ENCODE measurements at regions not wholly inside any gene's neighbourhood (a gene's known extent, or its start where the extent isn't known, plus 50 kb on each side); places are given as distances from the start of the nearest gene placed in this dataset.
"Not testable (repeated sequence)": the region's sequence is repeated elsewhere in the genome, so short reads cannot be mapped to it uniquely, and the experiment has no call there.

GRCh38 chr11:50186146-50186545, 153.5 kb downstream of the OR4C45 start:
- Mint-ChIP-seq H3K9me3 (peaks cover 24% of the 10 kb centered on the region), H3K36me3 (ENCODE audit: low read depth) (no peaks in the 10 kb centered on the region), H3K27me3 (no peaks in the 10 kb centered on the region), H3K27ac (no peak overlapping the region), H3K4me3 (no peak overlapping the region), H3K4me1 (ENCODE audit: low read depth) (no peaks in the 10 kb centered on the region)
- no peak for DNase-seq

DNA sequence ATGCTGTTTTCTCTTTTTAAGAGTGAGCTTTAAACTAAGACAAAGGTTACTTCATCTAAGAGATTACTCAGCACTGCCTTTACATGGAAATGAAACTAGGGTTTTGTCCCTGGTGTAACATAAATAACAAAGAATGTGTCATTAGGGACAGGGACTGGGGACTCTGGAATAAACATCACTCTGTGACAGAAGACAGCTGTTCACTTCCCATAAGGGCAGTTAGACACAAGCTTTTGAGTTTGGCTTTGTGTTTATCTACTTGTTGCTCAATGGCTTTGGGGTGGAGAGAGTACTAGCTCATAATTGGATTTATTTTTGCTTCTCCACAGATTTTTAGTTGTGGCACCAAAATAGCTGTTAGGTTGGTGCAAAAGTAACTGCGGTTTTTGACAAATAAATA, 154.5 kb downstream of the OR4C45 start:
- no peak overlapping the region for H3K27ac Mint-ChIP-seq
- no peaks in the 10 kb centered on the region for H3K27me3 Mint-ChIP-seq
- no peaks in the 10 kb centered on the region for H3K36me3 Mint-ChIP-seq (ENCODE audit: low read depth)
- peaks cover 27% of the 10 kb centered on the region for H3K9me3 Mint-ChIP-seq
- no peaks in the 10 kb centered on the region for H3K4me1 Mint-ChIP-seq (ENCODE audit: low read depth)
- DNase-seq: no peak
- no peak overlapping the region for H3K4me3 Mint-ChIP-seq

GRCh38 chr11:50188040-50188439, 155.4 kb downstream of the OR4C45 start:
- H3K9me3 Mint-ChIP-seq: peaks cover 29% of the 10 kb centered on the region

DNA sequence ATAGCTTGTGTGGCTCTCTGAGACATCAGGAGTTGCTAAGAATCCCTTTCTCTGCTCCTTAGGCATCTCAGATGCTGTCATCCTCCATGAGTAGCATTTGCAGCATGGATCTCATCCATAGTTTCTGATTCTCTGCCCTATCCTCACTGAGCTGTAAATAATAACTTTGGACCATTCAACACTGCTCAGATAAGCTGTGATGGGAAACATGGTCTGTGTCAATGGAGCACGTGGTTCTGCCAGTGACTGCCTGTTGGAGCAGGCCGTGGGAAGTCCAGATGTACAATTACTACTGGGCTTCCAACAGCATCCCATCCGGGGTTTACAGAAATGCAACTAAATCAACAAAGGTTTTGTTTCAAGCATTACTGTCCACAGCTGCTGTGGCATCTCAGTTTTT, 160.1 kb downstream of the OR4C45 start:
- Mint-ChIP-seq H3K9me3 (peaks cover 15% of the 10 kb centered on the region), H3K4me1 (ENCODE audit: low read depth) (no peaks in the 10 kb centered on the region), H3K27me3 (no peaks in the 10 kb centered on the region), H3K4me3 (no peak overlapping the region), H3K27ac (no peak overlapping the region), H3K36me3 (ENCODE audit: low read depth) (no peaks in the 10 kb centered on the region)
- DNase-seq: no peak

More at GRCh38 chr11:50188040-50188439, 155.4 kb downstream of the OR4C45 start:
- H3K27me3 Mint-ChIP-seq: no peaks in the 10 kb centered on the region
- no peak for DNase-seq
- H3K27ac Mint-ChIP-seq: no peak overlapping the region
- H3K36me3 Mint-ChIP-seq (ENCODE audit: low read depth): no peaks in the 10 kb centered on the region
- H3K4me1 Mint-ChIP-seq (ENCODE audit: low read depth): no peaks in the 10 kb centered on the region
- no peak overlapping the region for H3K4me3 Mint-ChIP-seq

GRCh38 chr11:50214376-50214775, 181.7 kb downstream of the OR4C45 start:
- DNase-seq: no peak
- no peaks in the 10 kb centered on the region for H3K36me3 Mint-ChIP-seq (ENCODE audit: low read depth)
- H3K27me3 Mint-ChIP-seq: no peaks in the 10 kb centered on the region
- H3K9me3 Mint-ChIP-seq: peaks cover 39% of the 10 kb centered on the region
- H3K4me3 Mint-ChIP-seq: no peak overlapping the region
- no peak overlapping the region for H3K27ac Mint-ChIP-seq
- no peaks in the 10 kb centered on the region for H3K4me1 Mint-ChIP-seq (ENCODE audit: low read depth)

DNA sequence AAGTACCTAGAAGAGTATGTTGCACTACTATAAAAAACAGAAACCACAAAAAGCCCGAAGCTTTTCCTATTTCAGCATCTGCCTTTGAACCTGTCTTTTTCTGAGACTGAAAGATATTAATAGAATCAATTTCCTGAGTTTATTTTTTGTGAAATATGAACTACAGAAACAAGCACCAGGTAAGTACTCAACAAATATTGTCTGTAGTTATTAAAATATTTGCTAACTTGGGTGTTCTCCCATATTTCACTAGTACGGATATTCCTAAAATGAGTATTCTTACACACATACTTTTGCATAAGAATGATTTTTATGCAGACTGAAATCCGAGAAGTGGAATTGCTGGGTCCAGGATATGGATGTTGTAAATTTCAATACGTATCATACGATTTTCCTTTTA, 188.0 kb downstream of the OR4C45 start:
- Mint-ChIP-seq H3K27me3 (no peaks in the 10 kb centered on the region), H3K36me3 (ENCODE audit: low read depth) (no peaks in the 10 kb centered on the region), H3K9me3 (peaks cover 17% of the 10 kb centered on the region), H3K4me1 (ENCODE audit: low read depth) (no peaks in the 10 kb centered on the region), H3K27ac (no peak overlapping the region), H3K4me3 (no peak overlapping the region)
- no peak for DNase-seq

GRCh38 chr11:50238368-50238767, 205.7 kb downstream of the OR4C45 start:
- H3K36me3 Mint-ChIP-seq (ENCODE audit: low read depth); DNase-seq; H3K27me3 Mint-ChIP-seq; H3K4me3 Mint-ChIP-seq; H3K27ac Mint-ChIP-seq; H3K4me1 Mint-ChIP-seq (ENCODE audit: low read depth): not testable (repeated sequence)
- peaks cover 25% of the 10 kb centered on the region for H3K9me3 Mint-ChIP-seq

- DNase-seq: no peak
- Mint-ChIP-seq H3K27ac (no peak overlapping the region), H3K9me3 (peaks cover 12% of the 10 kb centered on the region)
Measured at GRCh38 chr11:50246183-50246582, 213.5 kb downstream of the OR4C45 start.

DNA sequence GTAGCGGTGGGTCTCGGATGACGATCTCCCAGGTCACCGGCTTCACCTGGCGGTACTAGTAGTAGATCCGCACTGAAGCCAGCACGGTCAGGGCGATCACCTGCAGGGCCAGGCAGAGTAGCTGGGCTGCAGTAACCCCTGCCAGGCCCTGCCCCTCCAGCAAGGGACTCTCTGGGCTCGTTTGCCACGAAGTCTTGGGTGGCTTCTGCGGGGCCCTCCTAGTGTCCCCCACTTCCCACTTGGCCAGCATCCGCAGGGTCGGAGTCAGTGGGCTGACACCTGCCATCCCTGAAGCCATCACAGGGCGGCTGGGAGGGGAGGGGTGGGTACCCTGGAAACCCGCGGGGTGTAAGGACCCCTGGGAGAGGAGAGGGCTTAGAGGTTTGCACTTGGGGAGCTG, 214.0 kb downstream of the OR4C45 start:
- Mint-ChIP-seq H3K9me3 (peaks cover 10% of the 10 kb centered on the region), H3K27me3 (no peaks in the 10 kb centered on the region), H3K4me1 (ENCODE audit: low read depth) (no peaks in the 10 kb centered on the region), H3K36me3 (ENCODE audit: low read depth) (no peaks in the 10 kb centered on the region), H3K4me3 (no peak overlapping the region), H3K27ac (no peak overlapping the region)
- DNase-seq: no peak

More at GRCh38 chr11:50246183-50246582, 213.5 kb downstream of the OR4C45 start:
- H3K27me3 Mint-ChIP-seq: no peaks in the 10 kb centered on the region
- H3K4me3 Mint-ChIP-seq: no peak overlapping the region
- H3K4me1 Mint-ChIP-seq (ENCODE audit: low read depth): no peaks in the 10 kb centered on the region
- no peaks in the 10 kb centered on the region for H3K36me3 Mint-ChIP-seq (ENCODE audit: low read depth)

- Mint-ChIP-seq H3K27me3 (no peaks in the 10 kb centered on the region), H3K4me3 (no peak overlapping the region), H3K27ac (no peak overlapping the region), H3K9me3 (peaks cover 8% of the 10 kb centered on the region), H3K4me1 (ENCODE audit: low read depth) (no peaks in the 10 kb centered on the region), H3K36me3 (ENCODE audit: low read depth) (no peaks in the 10 kb centered on the region)
- DNase-seq: no peak
Measured at GRCh38 chr11:50247309-50247874, 214.7 kb downstream of the OR4C45 start.

GRCh38 chr11:50267851-50268250, 235.2 kb downstream of the OR4C45 start:
- Mint-ChIP-seq H3K36me3 (ENCODE audit: low read depth) (no peaks in the 10 kb centered on the region), H3K9me3 (peaks cover 22% of the 10 kb centered on the region), H3K4me3 (no peak overlapping the region), H3K4me1 (ENCODE audit: low read depth) (no peaks in the 10 kb centered on the region), H3K27me3 (no peaks in the 10 kb centered on the region), H3K27ac (no peak overlapping the region)
- no peak for DNase-seq

DNA sequence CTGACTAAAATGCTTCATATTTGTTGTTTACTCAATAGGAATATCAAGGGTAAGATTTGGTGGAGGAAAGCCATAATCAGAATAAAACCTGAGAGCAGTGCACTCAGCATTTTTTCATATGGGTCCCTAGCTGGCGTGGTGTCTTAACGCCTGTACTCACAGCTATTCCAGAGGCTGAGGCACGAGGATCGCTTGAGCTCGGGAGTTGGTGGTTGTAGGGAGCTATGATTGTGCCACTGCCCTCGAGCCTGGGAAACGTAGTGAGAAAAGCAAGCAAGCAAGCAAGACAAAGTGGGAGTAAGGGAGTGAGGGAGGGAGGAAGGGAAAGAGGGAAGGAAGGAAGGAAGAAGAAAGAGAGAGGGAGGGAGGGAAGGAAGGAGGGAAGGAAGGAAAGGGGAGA, 242.5 kb downstream of the OR4C45 start:
- Mint-ChIP-seq H3K4me3 (no peak overlapping the region), H3K27me3 (no peaks in the 10 kb centered on the region), H3K36me3 (ENCODE audit: low read depth) (no peaks in the 10 kb centered on the region), H3K9me3 (peaks cover 25% of the 10 kb centered on the region), H3K4me1 (ENCODE audit: low read depth) (no peaks in the 10 kb centered on the region), H3K27ac (no peak overlapping the region)
- no peak for DNase-seq

- Mint-ChIP-seq H3K4me3 (no peak overlapping the region), H3K4me1 (ENCODE audit: low read depth) (no peaks in the 10 kb centered on the region), H3K9me3 (peaks cover 34% of the 10 kb centered on the region), H3K27ac (no peak overlapping the region), H3K36me3 (ENCODE audit: low read depth) (no peaks in the 10 kb centered on the region), H3K27me3 (no peaks in the 10 kb centered on the region)
- DNase-seq: no peak
Measured at GRCh38 chr11:50278756-50279155, 246.1 kb downstream of the OR4C45 start.

GRCh38 chr11:50298182-50298988, 265.7 kb downstream of the OR4C45 start:
- H3K36me3 Mint-ChIP-seq (ENCODE audit: low read depth): no peaks in the 10 kb centered on the region
- H3K27me3 Mint-ChIP-seq: no peaks in the 10 kb centered on the region
- no peak overlapping the region for H3K4me3 Mint-ChIP-seq
- H3K4me1 Mint-ChIP-seq (ENCODE audit: low read depth): no peaks in the 10 kb centered on the region
- H3K27ac Mint-ChIP-seq: no peak overlapping the region
- DNase-seq: no peak
- H3K9me3 Mint-ChIP-seq: peaks cover 13% of the 10 kb centered on the region

GRCh38 chr11:50330723-50331122, 298.0 kb downstream of the OR4C45 start:
- H3K36me3 Mint-ChIP-seq (ENCODE audit: low read depth); H3K4me1 Mint-ChIP-seq (ENCODE audit: low read depth); DNase-seq; H3K4me3 Mint-ChIP-seq; H3K27me3 Mint-ChIP-seq; H3K27ac Mint-ChIP-seq: not testable (repeated sequence)
- H3K9me3 Mint-ChIP-seq: peaks cover 33% of the 10 kb centered on the region

Measured in activated T-cell treated with anti-CD3 and anti-CD28 coated beads, Interleukin-2, amount 50 U/mL, for 24 hours (primary cell).